AG20443 (cell line): ENCODE measurements at regions not wholly inside any gene's neighbourhood (a gene's known extent, or its start where the extent isn't known, plus 50 kb on each side); places are given as distances from the start of the nearest gene placed in this dataset.

Source experiments
- DNase-seq: peaks from one replicate; pipeline ENCODE4 v3.0.0; 2012; ENCODE audit warnings: low spot score, mixed read lengths

GRCh38 chr4:60019946-60020345 lies 1180.2 kb upstream of the ADGRL3 start:
- no peak for DNase-seq

GRCh38 chr4:60020389-60020788 lies 1179.7 kb upstream of the ADGRL3 start:
- DNase-seq, result no peak

DNA sequence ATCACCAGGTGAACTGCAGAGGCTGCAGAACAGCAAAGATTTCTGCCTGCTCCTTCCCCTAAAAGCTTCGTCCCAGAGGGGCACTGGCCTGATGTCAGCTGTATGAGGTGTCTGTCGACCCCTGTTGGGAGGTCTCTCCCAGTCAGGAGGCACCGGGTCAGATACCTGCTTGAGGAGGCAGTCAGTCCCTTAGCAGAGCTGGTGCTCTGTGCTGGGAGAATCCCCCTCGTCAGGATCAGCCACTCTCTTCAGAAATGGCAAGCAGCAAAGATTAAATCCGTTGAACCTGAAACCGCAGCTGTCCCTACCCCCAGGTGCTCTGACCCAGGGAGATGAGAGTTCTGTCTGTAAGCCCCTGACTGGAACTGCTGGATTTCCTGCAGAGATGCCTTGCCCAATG lies 1166.3 kb upstream of the ADGRL3 start:
- no peak for DNase-seq

GRCh38 chr4:60034361-60034760 lies 1165.8 kb upstream of the ADGRL3 start:
- DNase-seq, result no peak

DNA sequence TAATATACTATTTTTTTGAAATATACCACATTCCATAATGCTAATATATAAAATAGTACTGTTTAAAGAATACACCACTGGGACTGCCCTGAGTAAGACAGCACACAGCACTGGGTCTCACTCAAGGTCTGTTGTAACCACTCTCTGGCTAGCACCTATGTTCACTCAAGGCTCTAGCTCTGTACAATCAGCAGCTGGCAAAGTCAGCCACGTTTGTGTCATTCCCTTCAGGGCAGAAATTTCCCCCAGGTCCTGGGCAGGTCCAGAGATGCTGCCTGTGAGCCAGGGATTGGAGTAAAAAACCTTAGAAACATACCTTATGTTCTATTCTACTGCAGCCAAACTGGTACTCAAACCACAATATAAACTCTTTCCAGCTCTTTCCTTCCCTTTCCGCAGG lies 1160.2 kb upstream of the ADGRL3 start:
- DNase-seq, result no peak

DNA sequence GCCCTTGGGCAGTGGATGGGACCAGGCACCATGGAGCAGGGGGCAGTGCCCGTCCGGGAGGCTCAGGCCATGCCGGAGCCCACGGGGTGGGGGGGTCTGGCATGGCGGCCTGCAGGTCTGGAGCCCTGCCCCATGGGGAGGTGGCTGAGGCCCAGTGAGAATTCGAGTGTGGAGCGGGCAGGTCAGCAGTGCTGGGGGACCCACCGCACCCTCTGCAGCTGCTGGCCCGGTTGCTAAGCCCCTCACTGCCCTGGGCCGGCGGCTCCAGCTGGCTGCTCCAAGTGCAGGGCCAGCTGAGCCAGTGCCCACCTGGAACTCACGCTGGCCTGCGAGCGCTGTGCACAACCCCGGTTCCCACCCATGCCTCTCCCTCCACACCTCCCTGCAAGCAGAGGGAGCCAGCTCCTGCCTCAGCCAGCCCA lies 1157.9 kb upstream of the ADGRL3 start:
- DNase-seq, result no peak

GRCh38 chr4:60042941-60043340 lies 1157.2 kb upstream of the ADGRL3 start:
- no peak for DNase-seq

GRCh38 chr4:60078984-60079383 lies 1121.1 kb upstream of the ADGRL3 start:
- DNase-seq, result no peak

- no peak for DNase-seq
Observed at GRCh38 chr4:60081839-60082238, 1118.3 kb upstream of the ADGRL3 start.

GRCh38 chr4:60088807-60089486 lies 1111.2 kb upstream of the ADGRL3 start:
- no peak for DNase-seq

DNA sequence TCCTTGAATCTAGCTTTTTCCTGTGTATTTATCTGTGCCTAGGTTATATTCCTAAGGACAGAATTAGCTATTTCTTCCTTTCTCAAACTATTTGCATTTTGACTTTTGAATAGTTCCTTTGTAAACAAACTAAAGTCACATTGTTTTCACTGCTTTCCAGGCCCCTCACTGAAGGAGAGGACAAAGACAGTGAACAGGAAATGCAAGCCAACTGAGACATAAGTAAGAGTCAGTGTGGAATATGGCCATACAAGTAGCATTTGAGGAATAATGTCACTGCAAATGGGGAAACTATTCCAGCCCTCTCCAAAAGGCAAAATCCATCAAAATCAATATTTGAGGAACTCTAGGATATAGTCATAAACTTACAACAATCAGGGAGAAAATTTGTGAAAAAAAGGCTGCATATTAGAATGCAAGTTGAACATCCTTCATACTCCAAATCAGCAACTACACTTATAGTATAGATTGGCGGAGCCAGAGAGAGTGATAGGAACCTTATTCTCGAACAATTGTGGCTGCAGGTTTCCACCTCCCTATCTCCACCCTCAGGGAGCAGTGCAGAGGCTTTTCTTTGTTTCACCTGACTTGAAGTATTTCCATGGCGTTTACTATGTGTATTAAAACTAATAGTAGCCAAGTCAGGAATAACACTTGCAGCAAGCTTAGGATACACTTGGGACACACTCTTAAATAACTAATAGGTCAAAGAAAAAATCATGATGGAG lies 1110.4 kb upstream of the ADGRL3 start:
- no peak for DNase-seq

- no peak for DNase-seq
Observed at GRCh38 chr4:60096676-60097075, 1103.5 kb upstream of the ADGRL3 start.

DNA sequence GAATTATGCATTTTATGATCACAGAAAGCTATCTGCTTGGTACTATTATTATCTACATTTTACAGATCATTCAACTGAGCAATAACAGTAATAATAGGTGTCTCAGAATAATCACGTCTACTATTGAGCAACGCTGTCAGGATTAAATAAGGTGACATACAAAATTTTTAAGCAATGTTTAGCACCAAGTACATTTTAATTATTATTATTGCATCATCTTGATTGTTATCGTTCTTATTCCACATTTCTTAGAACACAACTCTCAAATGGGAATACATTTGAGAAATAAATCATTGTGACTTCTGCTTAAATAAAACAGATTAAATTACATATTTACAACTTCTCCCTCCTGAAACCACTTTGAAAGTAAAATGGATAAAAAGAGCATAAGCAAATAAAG lies 1083.5 kb upstream of the ADGRL3 start:
- no peak for DNase-seq

- DNase-seq, result no peak
Observed at GRCh38 chr4:60117726-60118323, 1082.3 kb upstream of the ADGRL3 start.

- no peak for DNase-seq
Observed at GRCh38 chr4:60122820-60123219, 1077.3 kb upstream of the ADGRL3 start.

GRCh38 chr4:60128888-60129287 lies 1071.2 kb upstream of the ADGRL3 start:
- DNase-seq, result no peak

DNA sequence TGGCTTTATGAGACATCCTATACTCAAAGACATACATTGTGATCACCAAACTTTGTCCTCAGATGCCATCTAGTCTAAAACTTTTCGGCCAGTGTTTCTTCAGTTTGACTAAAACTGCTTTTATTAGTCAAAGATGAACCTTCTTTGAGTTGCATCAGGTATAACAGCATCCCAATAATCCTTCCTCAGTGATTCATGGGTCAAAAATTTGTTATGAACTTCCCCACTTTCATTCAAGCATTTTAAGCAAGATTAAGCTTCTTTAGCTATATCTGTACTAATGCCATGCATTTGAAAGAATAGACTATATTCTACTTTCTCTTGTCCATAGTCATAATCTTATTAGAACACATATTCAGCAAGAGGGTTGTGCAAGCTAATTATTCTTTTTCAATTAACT lies 1070.4 kb upstream of the ADGRL3 start:
- DNase-seq, result no peak

- no peak for DNase-seq
Observed at GRCh38 chr4:60133375-60133774, 1066.8 kb upstream of the ADGRL3 start.

DNA sequence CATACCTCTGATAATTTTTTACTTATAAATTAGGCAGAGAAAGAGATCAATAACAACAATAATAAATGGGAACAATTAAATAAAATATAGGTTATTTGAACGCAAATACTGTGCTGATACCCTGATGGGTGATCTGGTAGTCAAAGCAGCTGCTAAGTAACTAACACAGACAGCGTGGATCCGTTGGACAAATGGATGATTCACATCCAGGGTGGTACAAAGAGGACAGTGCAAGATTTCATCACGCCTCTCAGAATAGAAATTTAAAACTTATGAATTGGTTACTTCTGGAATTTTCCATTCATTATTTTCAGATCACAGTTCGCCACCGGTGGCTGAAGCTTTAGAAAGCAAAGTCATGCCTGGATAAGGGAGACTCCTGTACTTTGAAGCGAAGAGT lies 1066.0 kb upstream of the ADGRL3 start:
- no peak for DNase-seq

DNA sequence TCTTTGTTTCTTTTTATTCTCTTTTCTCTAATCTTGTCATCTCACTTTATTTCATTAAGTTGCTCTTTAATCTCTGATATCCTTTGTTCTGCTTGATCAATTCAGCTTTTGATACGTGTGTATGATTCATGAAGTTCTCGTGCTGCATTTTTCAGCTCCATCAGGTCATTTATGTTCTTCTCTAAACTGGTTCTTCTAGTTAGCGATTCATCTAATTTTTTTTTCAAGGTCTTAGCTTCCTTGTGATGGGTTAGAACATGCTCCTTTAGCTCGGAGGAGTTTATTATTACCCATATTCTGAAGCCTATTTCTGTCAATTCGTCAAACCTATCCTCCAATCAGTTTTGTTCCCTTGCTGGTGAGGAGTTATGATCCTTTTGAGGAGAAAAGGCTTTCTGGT lies 1045.0 kb upstream of the ADGRL3 start:
- no peak for DNase-seq

- no peak for DNase-seq
Observed at GRCh38 chr4:60173103-60173502, 1027.0 kb upstream of the ADGRL3 start.

GRCh38 chr4:60173718-60174117 lies 1026.4 kb upstream of the ADGRL3 start:
- DNase-seq, result no peak

- DNase-seq, result no peak
Observed at GRCh38 chr4:60175241-60175640, 1024.9 kb upstream of the ADGRL3 start.
